ENCODE measurements at regions not wholly inside any gene's neighbourhood (a gene's known extent, or its start where the extent isn't known, plus 50 kb on each side); places are given as distances from the start of the nearest gene placed in this dataset.
"Not testable (repeated sequence)": the region's sequence is repeated elsewhere in the genome, so short reads cannot be mapped to it uniquely, and the experiment has no call there.

DNA sequence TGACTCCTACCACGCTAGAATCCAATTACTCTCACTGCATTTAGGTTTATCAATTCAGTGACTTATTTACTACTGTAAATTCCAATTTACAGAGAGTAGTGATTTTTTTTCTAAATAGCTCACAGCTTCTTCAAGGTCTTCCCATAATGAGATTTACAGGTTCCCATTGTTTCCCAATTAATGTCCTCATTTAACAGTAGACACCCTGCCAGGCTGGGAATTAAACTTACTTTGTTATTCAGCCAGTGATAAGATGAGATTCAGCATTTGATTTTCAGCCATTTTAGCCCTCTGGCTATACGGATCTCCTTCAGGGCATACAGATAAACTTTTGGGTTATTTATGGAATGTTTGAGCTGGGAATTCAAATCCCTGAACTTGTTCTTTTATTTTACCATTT lies 582.9 kb upstream of the EYS start:
- DNase-seq (ENCODE audit: low read depth in 2 of 2), result no peak

DNA sequence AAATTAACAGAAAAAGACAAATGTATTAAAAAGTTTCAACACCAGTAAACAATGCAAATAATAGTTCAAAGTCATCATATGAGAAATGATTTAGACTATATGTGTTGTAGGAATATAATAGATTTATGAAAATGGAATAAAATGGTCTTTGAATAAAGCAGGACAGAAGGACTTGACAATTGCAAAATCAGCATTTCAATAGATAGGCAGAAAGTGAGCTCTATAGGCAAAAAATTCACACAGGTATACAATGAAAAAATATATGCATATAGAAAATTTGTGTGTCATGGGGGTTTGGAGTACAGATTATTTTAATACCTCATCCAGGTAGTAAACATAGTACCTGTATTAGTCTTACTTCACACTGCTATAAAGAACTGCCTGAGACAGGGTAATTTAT lies 571.1 kb upstream of the EYS start:
- no peak for DNase-seq (ENCODE audit: low read depth in 2 of 2)

DNA sequence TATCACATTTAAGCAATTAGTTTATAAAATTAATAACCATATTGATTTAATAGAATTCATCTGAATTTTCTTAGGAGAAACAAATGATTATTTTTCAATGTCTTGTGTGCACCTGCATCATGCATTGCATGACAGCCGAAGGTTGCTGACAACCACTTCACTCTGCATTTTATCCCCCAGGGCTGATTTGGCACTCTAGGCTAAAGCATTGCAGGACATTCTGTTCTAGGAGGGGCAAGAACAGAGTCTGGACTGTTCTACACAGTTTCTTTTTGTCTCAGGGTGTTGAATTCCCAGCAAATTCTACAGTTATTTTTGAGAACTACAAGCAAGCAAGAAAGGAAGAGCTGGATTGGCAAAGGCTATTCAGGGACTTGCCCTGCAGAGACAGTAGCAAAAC lies 570.4 kb upstream of the EYS start:
- no peak for DNase-seq (ENCODE audit: low read depth in 2 of 2)

DNA sequence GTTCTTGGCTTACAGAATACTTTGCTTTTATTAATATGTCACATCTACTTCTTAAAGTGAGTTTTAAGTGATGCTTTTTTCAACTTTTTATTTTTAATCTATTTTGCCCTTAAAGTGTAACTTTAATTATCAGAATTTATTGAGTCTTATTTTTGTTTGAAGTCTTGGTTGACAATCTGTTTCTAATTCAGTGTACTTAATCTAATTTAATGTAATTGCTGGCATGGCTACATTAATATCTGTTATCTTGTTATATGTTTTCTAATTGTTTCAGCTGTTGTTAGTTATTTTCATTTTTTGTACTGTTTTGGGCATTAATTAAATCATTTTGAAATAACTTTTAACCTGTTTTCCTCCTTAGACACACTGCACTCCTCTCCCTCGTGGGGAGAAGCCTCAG lies 558.7 kb upstream of the EYS start:
- DNase-seq (ENCODE audit: low read depth in 2 of 2), result no peak

- DNase-seq (ENCODE audit: low read depth in 2 of 2), result no peak
These were observed 557.4 kb upstream of the EYS start for GRCh38 chr6:66264376-66264775.

- DNase-seq (ENCODE audit: low read depth in 2 of 2), result not testable (repeated sequence)
These were observed 551.9 kb upstream of the EYS start for GRCh38 chr6:66258731-66259487.

- no peak for DNase-seq (ENCODE audit: low read depth in 2 of 2)
These were observed 538.2 kb upstream of the EYS start for GRCh38 chr6:66245231-66245630.

- DNase-seq (ENCODE audit: low read depth in 2 of 2), result no peak
These were observed 531.8 kb upstream of the EYS start for GRCh38 chr6:66238851-66239250.

GRCh38 chr6:66232890-66233289 lies 525.9 kb upstream of the EYS start:
- no peak for DNase-seq (ENCODE audit: low read depth in 2 of 2)

GRCh38 chr6:66230591-66230990 lies 523.6 kb upstream of the EYS start:
- DNase-seq (ENCODE audit: low read depth in 2 of 2), result no peak

- no peak for DNase-seq (ENCODE audit: low read depth in 2 of 2)
These were observed 519.1 kb upstream of the EYS start for GRCh38 chr6:66226109-66226508.

- DNase-seq (ENCODE audit: low read depth in 2 of 2), result no peak
These were observed 503.9 kb upstream of the EYS start for GRCh38 chr6:66210964-66211363.

DNA sequence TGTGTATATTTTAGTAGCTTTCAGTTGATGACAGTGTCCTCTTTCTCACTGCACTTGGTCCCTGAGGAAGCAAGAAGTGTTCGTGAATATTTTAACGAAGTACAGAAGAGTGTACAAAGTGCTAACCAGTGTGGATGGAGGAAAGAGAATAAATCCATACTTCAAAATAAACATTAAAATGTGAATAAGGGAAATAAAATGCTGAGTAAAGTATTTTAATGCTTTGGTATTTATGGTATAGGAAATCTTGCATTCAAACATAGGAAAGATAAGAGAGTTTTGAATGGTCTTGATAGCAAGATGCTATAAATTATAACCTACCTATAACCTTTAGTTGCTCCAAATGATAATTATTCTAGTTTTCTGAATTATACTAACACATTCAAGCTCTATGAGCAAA lies 493.4 kb upstream of the EYS start:
- no peak for DNase-seq (ENCODE audit: low read depth in 2 of 2)

DNA sequence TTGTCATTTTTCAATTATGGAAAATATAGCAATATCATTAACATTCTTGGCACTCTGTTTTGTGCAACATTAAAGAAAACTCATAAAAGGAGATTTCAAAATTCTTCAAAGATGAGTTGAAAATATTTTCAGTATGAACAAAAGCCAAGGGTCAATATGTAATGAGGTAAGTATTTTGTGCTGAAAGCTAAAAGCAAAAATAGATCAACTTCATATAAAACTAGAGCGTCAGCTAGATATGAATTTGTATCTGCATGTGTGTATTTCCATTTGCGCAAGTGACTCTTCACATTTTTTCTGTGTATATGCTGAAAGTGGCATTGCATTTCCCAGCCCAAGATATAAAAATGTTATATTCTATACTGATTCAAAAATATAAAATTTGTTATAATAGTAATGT lies 492.1 kb upstream of the EYS start:
- no peak for DNase-seq (ENCODE audit: low read depth in 2 of 2)

GRCh38 chr6:66198062-66198624 lies 491.1 kb upstream of the EYS start:
- no peak for DNase-seq (ENCODE audit: low read depth in 2 of 2)

GRCh38 chr6:66190858-66191257 lies 483.8 kb upstream of the EYS start:
- no peak for DNase-seq (ENCODE audit: low read depth in 2 of 2)

GRCh38 chr6:66189915-66190314 lies 482.9 kb upstream of the EYS start:
- no peak for DNase-seq (ENCODE audit: low read depth in 2 of 2)

DNA sequence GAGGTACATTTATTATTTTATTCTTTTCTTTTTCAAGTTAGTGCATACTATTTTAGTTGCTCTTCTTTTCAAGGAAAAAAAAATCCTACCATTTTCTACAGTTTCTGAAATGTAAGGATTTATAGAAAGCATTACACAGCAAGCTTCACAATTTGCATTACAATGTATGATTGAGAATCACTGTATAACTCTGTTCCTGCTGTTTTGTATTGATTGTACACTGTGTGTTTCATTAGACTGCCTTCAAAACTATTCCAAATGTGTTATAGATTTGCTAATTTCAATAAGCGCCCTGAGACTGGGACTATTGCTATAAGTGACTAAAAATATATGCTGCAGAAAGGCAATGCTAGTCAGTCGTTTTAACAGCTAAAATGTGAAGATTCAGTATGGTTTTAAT lies 479.7 kb upstream of the EYS start:
- no peak for DNase-seq (ENCODE audit: low read depth in 2 of 2)

GRCh38 chr6:66184091-66184490 lies 477.1 kb upstream of the EYS start:
- no peak for DNase-seq (ENCODE audit: low read depth in 2 of 2)

- no peak for DNase-seq (ENCODE audit: low read depth in 2 of 2)
These were observed 472.3 kb upstream of the EYS start for GRCh38 chr6:66179361-66179760.

- DNase-seq (ENCODE audit: low read depth in 2 of 2), result no peak
These were observed 466.6 kb upstream of the EYS start for GRCh38 chr6:66173587-66173986.

DNA sequence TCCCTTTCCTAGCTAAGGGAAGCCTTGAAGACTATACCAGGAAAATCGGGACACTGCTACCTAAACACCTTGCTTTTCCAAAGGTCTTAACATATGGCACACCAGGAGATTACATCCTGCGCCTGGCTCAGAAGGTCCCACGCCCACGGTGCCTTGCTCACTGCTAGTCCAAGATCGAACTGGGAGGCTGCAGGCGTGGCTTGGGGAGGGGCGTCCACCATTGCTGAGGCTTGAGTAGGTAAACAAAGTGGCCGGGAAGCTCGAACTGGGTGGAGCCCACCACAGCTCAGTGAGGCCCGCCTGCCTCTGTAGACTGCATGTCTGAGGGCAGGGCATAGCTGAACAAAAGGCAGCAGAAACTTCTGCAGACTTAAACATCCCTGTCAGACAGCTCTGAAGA lies 459.7 kb upstream of the EYS start:
- DNase-seq (ENCODE audit: low read depth in 2 of 2), result not testable (repeated sequence)

GRCh38 chr6:66161546-66162108 lies 454.6 kb upstream of the EYS start:
- no peak for DNase-seq (ENCODE audit: low read depth in 2 of 2)

DNA sequence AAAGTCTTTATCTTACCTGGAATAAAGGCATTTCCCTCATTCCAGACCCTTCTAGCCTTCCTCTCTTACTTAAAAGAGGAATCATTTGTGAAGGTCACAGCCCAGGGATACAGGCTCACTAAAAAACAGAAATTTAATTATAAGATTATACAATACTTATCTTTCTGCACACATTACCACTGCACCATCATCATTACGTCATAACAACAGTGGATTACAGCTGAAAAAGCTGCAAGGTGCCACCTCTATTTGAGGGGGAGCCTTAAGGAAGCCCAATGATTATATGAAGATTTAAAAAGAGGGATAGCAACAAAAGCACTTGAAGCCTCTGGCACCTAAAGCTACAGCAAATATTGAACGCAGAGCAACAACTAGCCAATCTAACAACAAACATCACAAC lies 452.9 kb upstream of the EYS start:
- DNase-seq (ENCODE audit: low read depth in 2 of 2), result no peak
